Mesenchymal stem cell (in vitro differentiated cells and primary cell): ENCODE measurements at regions not wholly inside any gene's neighbourhood (a gene's known extent, or its start where the extent isn't known, plus 50 kb on each side); places are given as distances from the start of the nearest gene placed in this dataset.

ENCODE experiments used
- DNase-seq: peaks from one replicate; pipeline ENCODE4 v3.0.0-alpha.2; 2013
- H2AFZ ChIP-seq: one replicate; pipeline ENCODE4 v1.6.1; 2013; ENCODE audit warnings: low read depth, mild to moderate bottlenecking, control low read depth, inconsistent platforms, low read length, moderate library complexity
- H2AK5ac ChIP-seq: 2 replicates; pipeline ENCODE4 v1.6.1; 2013; ENCODE audit warnings: low read length, moderate library complexity, mild to moderate bottlenecking, inconsistent platforms; ENCODE audit not compliant: severe bottlenecking
- H2BK120ac ChIP-seq: one replicate; pipeline ENCODE4 v1.6.1; 2013; ENCODE audit warnings: low read depth, mild to moderate bottlenecking, inconsistent platforms, low read length, moderate library complexity
- H2BK12ac ChIP-seq, 2 experiments: one replicate each; pipeline ENCODE4 v1.6.1; 2013; ENCODE audit warnings: inconsistent platforms in 2 of 2, low read length in 2 of 2, mild to moderate bottlenecking in 2 of 2, moderate library complexity in 2 of 2, control low read depth in 1 of 2
- H2BK15ac ChIP-seq: one replicate; pipeline ENCODE4 v1.6.1; 2013; ENCODE audit warnings: mild to moderate bottlenecking, low read depth, inconsistent platforms; ENCODE audit not compliant: poor library complexity, severe bottlenecking
- H2BK5ac ChIP-seq: 2 replicates; pipeline ENCODE4 v1.6.1; 2013; ENCODE audit warnings: low read depth, mild to moderate bottlenecking, low read length, control low read depth, inconsistent platforms; ENCODE audit not compliant: poor library complexity, severe bottlenecking
- H3K14ac ChIP-seq, 2 experiments: one replicate each; pipeline ENCODE4 v1.6.1; 2013; ENCODE audit warnings: inconsistent platforms in 2 of 2, low read length in 2 of 2, control low read depth in 1 of 2, mild to moderate bottlenecking in 1 of 2, moderate library complexity in 1 of 2
- H3K18ac ChIP-seq, 2 experiments: one replicate each; pipeline ENCODE4 v1.6.1; 2013; ENCODE audit warnings: inconsistent platforms in 2 of 2, low read length in 2 of 2, control low read depth in 1 of 2, low read depth in 1 of 2, mild to moderate bottlenecking in 1 of 2
- H3K23ac ChIP-seq, 2 experiments: one replicate each; pipeline ENCODE4 v1.6.1; 2013; ENCODE audit warnings: inconsistent platforms in 2 of 2, low read length in 2 of 2, mild to moderate bottlenecking in 2 of 2, moderate library complexity in 2 of 2, control low read depth in 1 of 2
- H3K27ac ChIP-seq: 2 replicates; pipeline ENCODE4 v1.5.1; 2013; ENCODE audit warnings: mild to moderate bottlenecking, moderate library complexity, low read length, control low read depth, inconsistent platforms; ENCODE audit not compliant: poor library complexity, severe bottlenecking
- H3K27me3 ChIP-seq, 2 experiments: 2 replicates each; pipeline versions ENCODE4 v1.6.1 to v1.7.0; 2013; ENCODE audit warnings: low read length in 2 of 2, mild to moderate bottlenecking in 2 of 2, moderate library complexity in 2 of 2, control low read depth in 1 of 2, inconsistent platforms in 1 of 2; ENCODE audit not compliant: control insufficient read depth in 1 of 2, insufficient read depth in 1 of 2
- H3K36me3 ChIP-seq, 2 experiments: 2 replicates each; pipeline versions ENCODE4 v1.6.1 to v1.7.0; 2013; ENCODE audit warnings: low read length in 2 of 2, control low read depth in 1 of 2, inconsistent platforms in 1 of 2, low read depth in 1 of 2, mild to moderate bottlenecking in 1 of 2; ENCODE audit not compliant: insufficient read depth in 2 of 2, control insufficient read depth in 1 of 2
- H3K4ac ChIP-seq, 2 experiments: one replicate each; pipeline ENCODE4 v1.6.1; 2013; ENCODE audit warnings: inconsistent platforms in 2 of 2, low read length in 2 of 2, mild to moderate bottlenecking in 2 of 2, moderate library complexity in 2 of 2, control low read depth in 1 of 2, low read depth in 1 of 2
- H3K4me1 ChIP-seq: 2 replicates; pipeline ENCODE4 v1.6.1; 2013; ENCODE audit warnings: low read depth, low read length, control low read depth; ENCODE audit not compliant: control insufficient read depth, insufficient read depth
- H3K4me2 ChIP-seq: 2 replicates; pipeline ENCODE4 v1.6.1; 2013; ENCODE audit warnings: low read length, mild to moderate bottlenecking, inconsistent platforms; ENCODE audit not compliant: poor library complexity, severe bottlenecking
- H3K4me3 ChIP-seq, 2 experiments: 2 replicates each; pipeline versions ENCODE4 v1.5.1 to v1.7.0; 2013; ENCODE audit warnings: low read length in 2 of 2, mild to moderate bottlenecking in 2 of 2, control low read depth in 1 of 2, low read depth in 1 of 2; ENCODE audit not compliant: insufficient read depth in 1 of 2
- H3K79me1 ChIP-seq: replicated peaks from 2 replicates; pipeline ENCODE4 v1.6.1; 2013; ENCODE audit warnings: mild to moderate bottlenecking, control low read depth, low read length, inconsistent platforms; ENCODE audit not compliant: poor library complexity, severe bottlenecking
- H3K9ac ChIP-seq: 2 replicates; pipeline ENCODE4 v1.7.0; 2013; ENCODE audit warnings: mild to moderate bottlenecking, low read length, moderate library complexity
- H3K9me3 ChIP-seq: 2 replicates; pipeline ENCODE4 v1.7.0; 2013; ENCODE audit warnings: mild to moderate bottlenecking, low read length; ENCODE audit not compliant: control insufficient read depth
- H4K8ac ChIP-seq: one replicate; pipeline ENCODE4 v1.6.1; 2013; ENCODE audit warnings: inconsistent platforms, mild to moderate bottlenecking, low read length, moderate library complexity
- H4K91ac ChIP-seq: one replicate; pipeline ENCODE4 v1.6.1; 2013; ENCODE audit warnings: mild to moderate bottlenecking, low read length, inconsistent platforms
- WGBS: methylation state at CpG from one replicate; pipeline ENCODE4 v1.1.7; 2013; ENCODE audit warnings: mixed read lengths; 5-methylcytosine and 5-hydroxymethylcytosine counted together

GRCh38 chr2:242001853-242002252 is 132.3 kb downstream of the RTP5 start:
- H3K4me2 ChIP-seq: no peak overlapping the region
- H3K4me3 ChIP-seq: no peak overlapping the region
- no peak overlapping the region for H3K27ac ChIP-seq
- no peak overlapping the region for H3K4ac ChIP-seq
- no peaks in the 10 kb centered on the region for H3K9me3 ChIP-seq
- H2BK5ac ChIP-seq: no peak overlapping the region
- H3K36me3 ChIP-seq: no peaks in the 10 kb centered on the region
- no peak overlapping the region for H3K23ac ChIP-seq
- no peak overlapping the region for H4K91ac ChIP-seq
- peaks cover 26 to 30% of the 10 kb centered on the region in 2 experiments for H3K27me3 ChIP-seq
- H3K14ac ChIP-seq: no peak overlapping the region
- H2BK120ac ChIP-seq: no peak overlapping the region
- no peak overlapping the region for H3K9ac ChIP-seq
- no peak overlapping the region for H2AK5ac ChIP-seq
- H2BK12ac ChIP-seq: no peak overlapping the region
- 87% methylated on average over 4 of the region's 8 CpGs for WGBS
- no peak overlapping the region for H2BK15ac ChIP-seq
- no peaks in the 10 kb centered on the region for H3K79me1 ChIP-seq
- no peak overlapping the region for H2AFZ ChIP-seq
- DNase-seq: no peak
- no peak overlapping the region for H3K18ac ChIP-seq
- H3K4me1 ChIP-seq: peaks cover 2% of the 10 kb centered on the region
- no peak overlapping the region for H4K8ac ChIP-seq

GRCh38 chr2:242002944-242003343 is 133.4 kb downstream of the RTP5 start:
- H3K27me3 ChIP-seq: peaks cover 17 to 19% of the 10 kb centered on the region in 2 experiments
- no peak overlapping the region for H3K9ac ChIP-seq
- H3K79me1 ChIP-seq: no peaks in the 10 kb centered on the region
- H2BK12ac ChIP-seq: no peak overlapping the region
- H3K4me3 ChIP-seq: no peak overlapping the region
- no peak overlapping the region for H3K4me2 ChIP-seq
- H3K18ac ChIP-seq: no peak overlapping the region
- no peaks in the 10 kb centered on the region for H3K9me3 ChIP-seq
- H2AK5ac ChIP-seq: no peak overlapping the region
- H2BK15ac ChIP-seq: no peak overlapping the region
- H2BK120ac ChIP-seq: no peak overlapping the region
- no peak overlapping the region for H2AFZ ChIP-seq
- DNase-seq: no peak
- H3K14ac ChIP-seq: no peak overlapping the region
- H3K4ac ChIP-seq: no peak overlapping the region
- H4K91ac ChIP-seq: no peak overlapping the region
- 90% methylated on average over 13 of the region's 13 CpGs for WGBS
- H4K8ac ChIP-seq: no peak overlapping the region
- H3K27ac ChIP-seq: no peak overlapping the region
- no peak overlapping the region for H3K23ac ChIP-seq
- no peak overlapping the region for H2BK5ac ChIP-seq
- H3K36me3 ChIP-seq: no peaks in the 10 kb centered on the region
- peaks cover 2% of the 10 kb centered on the region for H3K4me1 ChIP-seq

GRCh38 chr2:242004223-242004901 is 134.8 kb downstream of the RTP5 start:
- no peak for DNase-seq
- no peak overlapping the region for H3K18ac ChIP-seq

GRCh38 chr2:242004902-242005230 is 135.3 kb downstream of the RTP5 start:
- Histone ChIP-seq H3K9ac (no peak overlapping the region), H4K8ac (no peak overlapping the region), H2BK12ac (no peak overlapping the region), H2AK5ac (no peak overlapping the region), H2BK120ac (no peak overlapping the region), H3K4me3 (no peak overlapping the region), H3K27me3 (peaks cover 6 to 18% of the 10 kb centered on the region in 2 experiments), H2BK15ac (no peak overlapping the region), H3K4ac (no peak overlapping the region), H4K91ac (no peak overlapping the region), H3K23ac (no peak overlapping the region), H3K4me1 (no peaks in the 10 kb centered on the region), H2AFZ (no peak overlapping the region), H3K27ac (no peak overlapping the region), H2BK5ac (no peak overlapping the region), H3K18ac (no peak overlapping the region), H3K36me3 (no peaks in the 10 kb centered on the region), H3K79me1 (no peaks in the 10 kb centered on the region), H3K14ac (no peak overlapping the region), H3K4me2 (no peak overlapping the region), H3K9me3 (no peaks in the 10 kb centered on the region)
- no peak for DNase-seq
- 94% methylated on average over 7 of the region's 7 CpGs for WGBS

More at GRCh38 chr2:242004223-242004901, 134.8 kb downstream of the RTP5 start:
- Histone ChIP-seq H3K27ac (no peak overlapping the region), H3K9me3 (no peaks in the 10 kb centered on the region), H3K23ac (no peak overlapping the region), H3K4me3 (no peak overlapping the region), H3K9ac (no peak overlapping the region), H3K4me2 (no peak overlapping the region), H3K27me3 (peaks cover 9 to 18% of the 10 kb centered on the region in 2 experiments), H4K8ac (no peak overlapping the region), H2BK5ac (no peak overlapping the region), H2BK15ac (no peak overlapping the region), H3K36me3 (no peaks in the 10 kb centered on the region), H4K91ac (no peak overlapping the region), H2BK120ac (no peak overlapping the region), H2BK12ac (no peak overlapping the region), H3K79me1 (no peaks in the 10 kb centered on the region), H3K14ac (no peak overlapping the region), H3K4ac (no peak overlapping the region), H2AFZ (no peak overlapping the region), H3K4me1 (no peaks in the 10 kb centered on the region), H2AK5ac (no peak overlapping the region)
- WGBS: 94% methylated on average over 21 of the region's 30 CpGs
